ENCODE measurements at regions not wholly inside any gene's neighbourhood (a gene's known extent, or its start where the extent isn't known, plus 50 kb on each side); places are given as distances from the start of the nearest gene placed in this dataset.

DNA sequence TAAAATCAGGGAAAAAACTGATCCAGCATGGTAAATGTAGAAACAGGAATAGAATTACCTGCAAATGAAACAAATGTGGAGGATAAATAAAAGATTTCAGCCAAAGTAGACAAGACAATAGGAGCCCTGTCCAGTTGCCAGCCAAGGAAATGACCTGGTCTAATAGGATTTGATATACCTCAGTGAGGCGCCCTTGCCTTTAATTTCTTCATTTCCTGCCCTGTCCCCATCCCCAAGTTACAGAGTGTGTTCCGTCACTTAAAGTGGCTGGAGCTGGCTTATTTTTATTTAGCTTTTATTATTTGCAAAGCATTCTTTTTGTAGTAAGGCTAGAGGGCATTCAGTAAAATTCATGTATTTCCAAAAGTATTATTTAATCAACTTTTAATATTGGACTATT is 1022.0 kb downstream of the EFNB2 start:
- no peak for TF ChIP-seq EZH2 (IDR thresholded peaks at IDR 0.05; ENCODE audit: low read length, missing control alignments)
- TF ChIP-seq, protein P1, sequence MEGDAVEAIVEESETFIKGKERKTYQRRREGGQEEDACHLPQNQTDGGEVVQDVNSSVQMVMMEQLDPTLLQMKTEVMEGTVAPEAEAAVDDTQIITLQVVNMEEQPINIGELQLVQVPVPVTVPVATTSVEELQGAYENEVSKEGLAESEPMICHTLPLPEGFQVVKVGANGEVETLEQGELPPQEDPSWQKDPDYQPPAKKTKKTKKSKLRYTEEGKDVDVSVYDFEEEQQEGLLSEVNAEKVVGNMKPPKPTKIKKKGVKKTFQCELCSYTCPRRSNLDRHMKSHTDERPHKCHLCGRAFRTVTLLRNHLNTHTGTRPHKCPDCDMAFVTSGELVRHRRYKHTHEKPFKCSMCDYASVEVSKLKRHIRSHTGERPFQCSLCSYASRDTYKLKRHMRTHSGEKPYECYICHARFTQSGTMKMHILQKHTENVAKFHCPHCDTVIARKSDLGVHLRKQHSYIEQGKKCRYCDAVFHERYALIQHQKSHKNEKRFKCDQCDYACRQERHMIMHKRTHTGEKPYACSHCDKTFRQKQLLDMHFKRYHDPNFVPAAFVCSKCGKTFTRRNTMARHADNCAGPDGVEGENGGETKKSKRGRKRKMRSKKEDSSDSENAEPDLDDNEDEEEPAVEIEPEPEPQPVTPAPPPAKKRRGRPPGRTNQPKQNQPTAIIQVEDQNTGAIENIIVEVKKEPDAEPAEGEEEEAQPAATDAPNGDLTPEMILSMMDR (conservative IDR thresholded peaks at IDR 0.05 in 1 of 2, IDR thresholded peaks at IDR 0.05 in 1 of 2; ENCODE audit: low read depth in 1 of 2, low read length in 2 of 2) = no peak
- no peaks in the 10 kb centered on the region for H4K20me1 ChIP-seq (ENCODE audit: control insufficient read depth, extremely low read depth, insufficient read depth, low read length)
- no peak overlapping the region for H2AFZ ChIP-seq (ENCODE audit: low read length)
- DNase-seq (ENCODE audit: low read depth in 2 of 2) = no peak
- no peaks in the 10 kb centered on the region for H3K79me2 ChIP-seq (ENCODE audit: control insufficient read depth, insufficient read depth, low read length)
- H3K36me3 ChIP-seq (ENCODE audit: control insufficient read depth, insufficient read depth, low read length) = no peaks in the 10 kb centered on the region
- H3K9me3 ChIP-seq (ENCODE audit: control insufficient read depth, insufficient read depth, low read depth, low read length) = no peaks in the 10 kb centered on the region
- no peak overlapping the region for H3K4me2 ChIP-seq (ENCODE audit: extremely low read depth, insufficient read depth, low read length)
- H3K9ac ChIP-seq (ENCODE audit: insufficient read depth, low read length) = no peak overlapping the region
- no peaks in the 10 kb centered on the region for H3K27me3 ChIP-seq (ENCODE audit: control insufficient read depth, insufficient read depth, low read length)
- no peaks in the 10 kb centered on the region for H3K4me1 ChIP-seq (ENCODE audit: control insufficient read depth, extremely low read depth, insufficient read depth, low read length)
- no peak overlapping the region for H3K27ac ChIP-seq (ENCODE audit: insufficient read depth, low read length)
- H3K4me3 ChIP-seq (replicated peaks in 1 of 4; ENCODE audit: control extremely low read depth in 1 of 4, insufficient read depth in 1 of 4, low read depth in 3 of 4, low read length in 4 of 4) = no peak overlapping the region

DNA sequence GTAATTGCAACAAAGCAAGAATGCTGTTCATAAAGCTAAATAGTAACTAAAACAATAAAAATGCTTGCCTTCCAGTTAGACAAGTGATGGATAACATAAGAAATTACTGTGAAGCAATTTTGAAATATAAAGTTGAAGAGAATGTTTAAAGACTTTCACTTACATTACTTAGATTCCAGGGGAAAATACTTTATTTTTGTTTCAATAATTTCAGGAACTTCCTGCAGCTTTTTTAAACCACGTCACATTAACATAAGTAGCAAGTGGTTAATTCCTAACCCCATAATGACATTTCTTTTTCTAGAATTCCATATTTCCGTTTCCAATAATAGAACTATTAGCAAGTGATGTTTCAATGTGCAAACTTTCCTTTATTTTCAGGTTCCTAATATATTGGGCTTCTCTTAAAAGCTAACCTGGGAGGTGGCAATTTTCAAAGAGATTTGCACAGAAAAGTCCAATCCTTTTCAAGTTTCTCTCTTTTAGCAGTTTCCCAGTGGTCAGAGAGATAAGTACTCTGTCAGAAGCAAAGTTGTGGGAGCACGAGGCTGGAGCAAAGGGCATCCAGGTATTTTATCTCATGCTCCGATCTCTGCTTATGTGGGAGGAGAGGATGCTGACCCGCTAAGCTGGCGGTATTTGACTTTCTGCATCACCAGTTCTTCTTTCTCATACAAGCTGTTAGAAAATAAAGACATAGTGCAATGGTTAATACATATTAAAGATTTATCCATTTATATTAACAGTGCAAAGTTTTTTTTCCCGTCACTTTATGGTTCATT is 1025.3 kb downstream of the EFNB2 start:
- H3K4me2 ChIP-seq (ENCODE audit: extremely low read depth, insufficient read depth, low read length) = no peak overlapping the region
- H3K9me3 ChIP-seq (ENCODE audit: control insufficient read depth, insufficient read depth, low read depth, low read length) = no peaks in the 10 kb centered on the region
- no peaks in the 10 kb centered on the region for H3K4me1 ChIP-seq (ENCODE audit: control insufficient read depth, extremely low read depth, insufficient read depth, low read length)
- H3K27me3 ChIP-seq (ENCODE audit: control insufficient read depth, insufficient read depth, low read length) = no peaks in the 10 kb centered on the region
- H3K27ac ChIP-seq (ENCODE audit: insufficient read depth, low read length) = no peak overlapping the region
- no peaks in the 10 kb centered on the region for H3K36me3 ChIP-seq (ENCODE audit: control insufficient read depth, insufficient read depth, low read length)
- H2AFZ ChIP-seq (ENCODE audit: low read length) = no peak overlapping the region
- TF ChIP-seq EZH2 (IDR thresholded peaks at IDR 0.05; ENCODE audit: low read length, missing control alignments) = no peak
- TF ChIP-seq, protein P1 (conservative IDR thresholded peaks at IDR 0.05 in 1 of 2, IDR thresholded peaks at IDR 0.05 in 1 of 2; ENCODE audit: low read depth in 1 of 2, low read length in 2 of 2) = no peak
- H3K79me2 ChIP-seq (ENCODE audit: control insufficient read depth, insufficient read depth, low read length) = no peaks in the 10 kb centered on the region
- H3K4me3 ChIP-seq (replicated peaks in 1 of 4; ENCODE audit: control extremely low read depth in 1 of 4, insufficient read depth in 1 of 4, low read depth in 3 of 4, low read length in 4 of 4) = no peak overlapping the region
- no peaks in the 10 kb centered on the region for H4K20me1 ChIP-seq (ENCODE audit: control insufficient read depth, extremely low read depth, insufficient read depth, low read length)
- DNase-seq (ENCODE audit: low read depth in 2 of 2) = no peak
- H3K9ac ChIP-seq (ENCODE audit: insufficient read depth, low read length) = no peak overlapping the region

DNA sequence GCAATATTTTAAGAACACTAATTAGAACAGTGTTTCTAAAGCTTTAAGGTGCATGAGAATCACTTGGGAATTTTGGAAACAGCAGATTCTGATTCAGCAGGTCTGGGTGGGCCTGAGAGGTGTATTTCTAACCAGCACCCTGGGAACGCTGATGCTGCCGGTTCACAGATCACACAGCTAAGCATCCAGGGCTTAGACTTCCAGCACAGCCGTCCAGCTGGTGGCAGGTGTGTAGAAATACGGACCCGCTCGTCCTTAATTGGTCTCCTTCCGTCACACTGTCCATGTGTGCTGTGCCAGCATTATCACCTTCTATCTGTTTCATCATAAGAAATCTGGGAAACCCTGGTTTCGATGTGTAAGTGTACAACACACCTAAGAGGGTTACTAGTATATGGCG is 1029.0 kb downstream of the EFNB2 start:
- no peak for DNase-seq (ENCODE audit: low read depth in 2 of 2)
- no peak overlapping the region for H3K4me3 ChIP-seq (replicated peaks in 1 of 4; ENCODE audit: control extremely low read depth in 1 of 4, insufficient read depth in 1 of 4, low read depth in 3 of 4, low read length in 4 of 4)
- TF ChIP-seq, protein P1 (conservative IDR thresholded peaks at IDR 0.05 in 1 of 2, IDR thresholded peaks at IDR 0.05 in 1 of 2; ENCODE audit: low read depth in 1 of 2, low read length in 2 of 2) = no peak
- no peak for TF ChIP-seq EZH2 (IDR thresholded peaks at IDR 0.05; ENCODE audit: low read length, missing control alignments)
- H3K27ac ChIP-seq (ENCODE audit: insufficient read depth, low read length) = no peak overlapping the region
- H3K36me3 ChIP-seq (ENCODE audit: control insufficient read depth, insufficient read depth, low read length) = no peaks in the 10 kb centered on the region
- H3K9ac ChIP-seq (ENCODE audit: insufficient read depth, low read length) = no peak overlapping the region
- H3K9me3 ChIP-seq (ENCODE audit: control insufficient read depth, insufficient read depth, low read depth, low read length) = no peaks in the 10 kb centered on the region
- no peaks in the 10 kb centered on the region for H3K27me3 ChIP-seq (ENCODE audit: control insufficient read depth, insufficient read depth, low read length)
- no peak overlapping the region for H3K4me2 ChIP-seq (ENCODE audit: extremely low read depth, insufficient read depth, low read length)
- H3K79me2 ChIP-seq (ENCODE audit: control insufficient read depth, insufficient read depth, low read length) = no peaks in the 10 kb centered on the region
- no peak overlapping the region for H2AFZ ChIP-seq (ENCODE audit: low read length)
- H4K20me1 ChIP-seq (ENCODE audit: control insufficient read depth, extremely low read depth, insufficient read depth, low read length) = no peaks in the 10 kb centered on the region
- H3K4me1 ChIP-seq (ENCODE audit: control insufficient read depth, extremely low read depth, insufficient read depth, low read length) = no peaks in the 10 kb centered on the region
